ENCODE measurements at regions not wholly inside any gene's neighbourhood (a gene's known extent, or its start where the extent isn't known, plus 50 kb on each side); places are given as distances from the start of the nearest gene placed in this dataset.

DNA sequence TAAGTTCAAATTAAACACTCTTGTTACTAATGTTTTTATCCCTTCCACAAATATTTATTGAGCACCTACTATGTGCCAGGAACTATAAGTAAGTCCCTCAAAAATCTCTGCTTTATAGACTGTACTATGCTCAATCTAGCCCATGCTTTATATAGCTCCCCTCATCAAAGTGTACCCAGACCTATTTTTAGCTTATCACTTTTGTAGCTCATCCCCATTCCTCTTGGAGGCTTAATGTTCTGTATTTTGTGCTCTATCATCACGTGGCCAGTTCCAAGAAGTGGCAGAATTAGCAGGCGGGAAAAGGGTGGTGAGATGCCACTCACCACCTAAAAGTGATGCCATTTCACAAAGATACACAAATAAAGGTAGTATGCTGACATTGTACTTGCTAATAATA is 138.1 kb upstream of the BET1 start:
- TF ChIP-seq BHLHE40 (IDR thresholded peaks at IDR 0.05; ENCODE audit: borderline replicate concordance): no peak
- no peak for TF ChIP-seq LEF1 (IDR thresholded peaks at IDR 0.05; ENCODE audit: borderline replicate concordance)
- TF ChIP-seq PKNOX1 (IDR thresholded peaks at IDR 0.05): no peak
- TF ChIP-seq SP1 (IDR thresholded peaks at IDR 0.05): no peak
- TF ChIP-seq TARDBP (IDR thresholded peaks at IDR 0.05): no peak
- no peak for TF ChIP-seq ARNT (IDR thresholded peaks at IDR 0.05)
- TF ChIP-seq ELF4 (IDR thresholded peaks at IDR 0.05): no peak
- TF ChIP-seq NFRKB (IDR thresholded peaks at IDR 0.05): no peak
- TF ChIP-seq CTBP1 (IDR thresholded peaks at IDR 0.05; ENCODE audit: borderline replicate concordance): no peak
- TF ChIP-seq FOXM1 (IDR thresholded peaks at IDR 0.05; ENCODE audit: borderline replicate concordance): no peak
